Astrocyte of the spinal cord (primary cell): ENCODE measurements at regions not wholly inside any gene's neighbourhood (a gene's known extent, or its start where the extent isn't known, plus 50 kb on each side); places are given as distances from the start of the nearest gene placed in this dataset.

Experiments used
- DNase-seq: peaks from one replicate; pipeline ENCODE4 v3.0.0; 2011; ENCODE audit warnings: low read depth, low spot score
- H3K4me3 ChIP-seq: 2 replicates; pipeline ENCODE4 v1.5.1; 2011; ENCODE audit warnings: low read depth, mild to moderate bottlenecking, low read length, moderate library complexity
- in situ Hi-C: cut with HindIII; loops from 2 replicates; pipeline ENCODE4 v1.10.0; 2017; ENCODE audit warnings: low sequenced_read_pairs
- TF ChIP-seq, protein P1 (sequence below): IDR thresholded peaks from 2 replicates; pipeline ENCODE4 v1.5.1; 2012; ENCODE audit warnings: low read depth, mild to moderate bottlenecking, low read length, inconsistent platforms

DNA sequence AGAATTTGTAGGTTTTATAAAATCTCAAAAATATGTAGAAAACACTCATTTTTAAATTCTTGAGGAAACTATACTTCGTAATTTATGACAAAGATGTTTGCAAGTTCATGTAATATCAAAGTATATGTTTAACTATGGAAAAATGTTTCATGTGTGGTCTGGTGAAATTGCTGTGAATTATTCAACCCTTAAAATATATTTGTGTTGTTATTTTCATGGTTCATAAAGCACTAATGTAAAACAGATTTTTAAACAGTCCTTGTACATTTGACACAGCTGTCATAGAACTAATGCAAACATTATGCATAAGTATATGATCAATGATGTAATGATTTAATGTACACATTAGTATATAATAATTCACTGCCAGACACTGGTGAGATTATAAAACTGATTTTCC is 83.1 kb upstream of the ARSJ start:
- no peak for DNase-seq
- H3K4me3 ChIP-seq = no peak overlapping the region
- TF ChIP-seq, protein P1, sequence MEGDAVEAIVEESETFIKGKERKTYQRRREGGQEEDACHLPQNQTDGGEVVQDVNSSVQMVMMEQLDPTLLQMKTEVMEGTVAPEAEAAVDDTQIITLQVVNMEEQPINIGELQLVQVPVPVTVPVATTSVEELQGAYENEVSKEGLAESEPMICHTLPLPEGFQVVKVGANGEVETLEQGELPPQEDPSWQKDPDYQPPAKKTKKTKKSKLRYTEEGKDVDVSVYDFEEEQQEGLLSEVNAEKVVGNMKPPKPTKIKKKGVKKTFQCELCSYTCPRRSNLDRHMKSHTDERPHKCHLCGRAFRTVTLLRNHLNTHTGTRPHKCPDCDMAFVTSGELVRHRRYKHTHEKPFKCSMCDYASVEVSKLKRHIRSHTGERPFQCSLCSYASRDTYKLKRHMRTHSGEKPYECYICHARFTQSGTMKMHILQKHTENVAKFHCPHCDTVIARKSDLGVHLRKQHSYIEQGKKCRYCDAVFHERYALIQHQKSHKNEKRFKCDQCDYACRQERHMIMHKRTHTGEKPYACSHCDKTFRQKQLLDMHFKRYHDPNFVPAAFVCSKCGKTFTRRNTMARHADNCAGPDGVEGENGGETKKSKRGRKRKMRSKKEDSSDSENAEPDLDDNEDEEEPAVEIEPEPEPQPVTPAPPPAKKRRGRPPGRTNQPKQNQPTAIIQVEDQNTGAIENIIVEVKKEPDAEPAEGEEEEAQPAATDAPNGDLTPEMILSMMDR = no peak
- in situ Hi-C loops = no loop called here

DNA sequence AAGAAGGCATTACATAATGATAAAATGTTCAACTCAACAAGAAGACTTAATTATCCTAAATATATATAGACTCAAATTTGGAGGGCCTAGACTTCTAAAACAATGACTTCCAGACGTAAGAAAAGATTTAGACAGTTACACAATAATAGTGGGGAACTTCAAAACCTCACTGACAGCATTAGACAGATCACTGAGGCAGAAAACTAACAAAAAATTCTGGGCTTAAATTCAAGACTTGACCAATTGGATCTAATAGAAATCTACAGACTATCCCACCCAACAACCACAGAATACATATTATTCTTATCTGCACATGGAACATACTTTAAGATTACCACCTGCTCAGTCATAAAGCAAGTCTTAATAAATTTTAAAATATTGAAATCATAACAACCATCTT is 93.3 kb upstream of the ARSJ start:
- in situ Hi-C loops = no loop called here
- TF ChIP-seq, protein P1 = no peak
- no peak for DNase-seq
- H3K4me3 ChIP-seq = no peak overlapping the region

DNA sequence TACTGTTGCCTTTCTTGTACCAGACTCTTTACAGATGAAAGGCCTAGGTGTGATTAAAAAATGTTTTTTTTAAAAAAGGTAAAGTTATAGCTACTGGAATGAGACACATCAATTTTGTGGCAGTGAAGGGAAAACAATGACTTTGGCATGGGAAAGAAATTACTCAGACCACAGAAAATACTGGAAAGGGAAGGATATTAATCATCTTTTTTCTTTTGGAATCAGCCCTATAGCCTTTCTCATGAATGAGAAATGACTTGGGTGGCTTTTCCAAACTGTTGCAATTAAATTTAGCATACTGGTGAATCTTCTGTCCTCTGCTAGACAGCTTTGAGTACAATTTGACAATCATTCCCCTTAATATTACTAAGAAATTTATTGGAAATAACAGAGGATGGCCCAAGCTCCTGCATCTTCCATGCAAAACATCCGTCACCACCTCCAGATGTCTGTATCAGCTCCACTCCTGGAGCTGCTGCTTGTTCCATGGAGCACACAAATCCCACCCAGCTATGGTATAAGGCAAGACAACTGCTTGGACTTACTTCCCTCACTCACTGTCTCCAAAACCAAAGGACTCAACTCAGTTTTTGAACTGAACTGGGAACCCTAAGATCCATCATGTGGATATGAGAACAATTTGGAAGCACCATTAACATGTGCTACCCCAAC is 97.6 kb upstream of the ARSJ start:
- in situ Hi-C loops = no loop called here
- no peak for DNase-seq
- no peak overlapping the region for H3K4me3 ChIP-seq
- TF ChIP-seq, protein P1 = no peak

DNA sequence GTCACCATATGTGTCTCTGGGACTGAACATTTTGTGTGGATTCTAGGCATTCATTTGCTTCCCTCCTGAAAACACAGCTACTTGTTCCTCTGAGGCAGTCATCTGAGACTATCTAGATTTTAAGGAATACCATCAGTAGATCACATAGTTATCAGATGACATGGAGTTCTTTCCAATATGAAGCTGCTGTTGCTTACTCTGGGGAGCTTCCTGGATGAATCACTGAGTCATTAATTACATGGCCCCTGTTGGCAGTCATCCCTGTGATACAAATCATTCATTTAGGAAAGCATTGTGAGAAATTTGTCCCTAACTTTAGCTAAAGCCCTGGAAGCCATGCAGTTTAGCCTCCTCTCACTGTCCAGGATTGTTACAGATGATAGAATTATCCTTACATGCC is 98.2 kb upstream of the ARSJ start:
- no peak overlapping the region for H3K4me3 ChIP-seq
- peak; percentile 86 for DNase-seq
- TF ChIP-seq, protein P1 = no peak
- in situ Hi-C loops = no loop called here

DNA sequence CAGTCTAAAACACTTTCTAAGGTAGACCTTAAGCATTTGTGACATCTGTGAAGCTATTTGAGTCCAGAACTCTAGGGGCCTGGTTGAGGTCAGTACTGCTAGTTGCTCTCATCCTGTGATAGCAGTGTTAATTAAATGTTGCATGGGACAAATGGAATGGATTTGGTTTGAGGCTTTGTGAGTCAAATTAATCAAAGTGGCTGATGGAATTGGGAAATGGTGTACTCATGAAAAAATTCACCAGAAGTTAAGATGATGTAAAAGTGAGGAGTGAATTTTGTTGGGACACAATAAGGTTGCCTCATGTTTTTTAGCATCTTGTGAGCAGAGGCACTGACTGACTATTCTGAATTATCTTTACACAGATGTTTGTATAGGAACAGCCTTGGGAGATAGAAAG is 99.2 kb upstream of the ARSJ start:
- TF ChIP-seq, protein P1 = no peak

DNA sequence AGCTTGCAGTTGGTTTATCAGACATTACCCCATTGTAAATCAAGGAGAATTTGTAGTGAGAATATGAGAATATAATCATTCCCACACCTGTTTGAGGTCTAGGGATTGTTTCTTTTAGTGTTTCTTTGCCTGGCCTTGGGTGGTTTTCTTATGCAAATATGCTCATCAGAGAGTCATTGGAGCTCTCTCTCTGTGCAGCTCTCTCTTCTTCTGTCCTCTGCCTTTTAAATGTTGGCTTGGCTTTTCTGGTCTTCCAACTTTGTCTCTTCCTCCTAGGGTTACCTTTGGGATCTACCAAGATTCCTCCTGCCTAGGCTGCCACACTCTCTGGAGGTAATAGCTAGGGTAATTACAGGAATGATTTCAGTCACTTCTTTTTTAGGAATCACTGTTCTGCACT is 102.3 kb upstream of the ARSJ start:
- TF ChIP-seq, protein P1 = no peak
- in situ Hi-C loops = no loop called here

More for the DNA sequence above, 99.2 kb upstream of the ARSJ start:
- in situ Hi-C loops = no loop called here
- H3K4me3 ChIP-seq = no peak overlapping the region
- no peak for DNase-seq

DNA sequence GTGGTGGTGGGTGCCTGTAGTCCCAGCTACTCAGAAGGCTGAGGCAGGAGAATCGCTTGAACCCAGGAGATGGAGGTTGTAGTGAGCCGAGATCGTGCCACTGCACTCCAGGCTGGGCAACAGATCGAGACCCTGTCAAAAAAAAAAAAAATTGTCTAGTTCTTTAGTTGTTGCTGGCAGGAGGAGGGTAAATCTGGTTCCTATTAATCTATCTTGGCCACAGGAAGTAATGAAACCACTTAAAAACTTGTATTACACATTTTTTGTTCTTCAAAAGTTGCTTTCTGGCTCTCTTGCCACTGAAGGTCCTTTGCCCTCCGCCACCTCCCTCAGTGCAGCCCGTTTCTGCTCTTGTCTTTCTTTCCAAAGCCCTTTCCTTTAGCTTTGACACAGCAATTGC is 102.9 kb upstream of the ARSJ start:
- in situ Hi-C loops = no loop called here
- no peak overlapping the region for H3K4me3 ChIP-seq
- no peak for DNase-seq
- TF ChIP-seq, protein P1 = no peak

More for the DNA sequence above, 102.3 kb upstream of the ARSJ start:
- no peak overlapping the region for H3K4me3 ChIP-seq
- DNase-seq = no peak
